Sigmoid colon (tissue), 6 donors: ENCODE measurements at regions not wholly inside any gene's neighbourhood (a gene's known extent, or its start where the extent isn't known, plus 50 kb on each side); places are given as distances from the start of the nearest gene placed in this dataset.

ENCODE experiments used
- DNase-seq: peaks from one replicate; pipeline ENCODE4 v3.0.0-alpha.2; 2019
- H3K27ac ChIP-seq, 4 donors: fragments of 200-600 bp; sonication (generic); one replicate each; pipeline ENCODE4 v1.5.1; 2016 to 2019; ENCODE audit warnings: mild to moderate bottlenecking in 1 of 4
- H3K27me3 ChIP-seq, 3 donors: fragments of 200-600 bp; sonication (generic); one replicate each; pipeline ENCODE4 v1.5.1; 2019; ENCODE audit warnings: mild to moderate bottlenecking in 1 of 3
- H3K36me3 ChIP-seq, 4 donors: fragments of 200-600 bp; sonication (generic); one replicate each; pipeline ENCODE4 v1.5.1; 2016 to 2019
- H3K4me1 ChIP-seq, 4 donors: fragments of 200-600 bp; sonication (generic); one replicate each; pipeline ENCODE4 v1.5.1; 2017 to 2019
- H3K4me3 ChIP-seq, 4 donors: fragments of 200-600 bp; sonication (generic); one replicate each; pipeline ENCODE4 v1.5.1; 2017 to 2019; ENCODE audit warnings: mild to moderate bottlenecking in 2 of 4, moderate library complexity in 1 of 4
- H3K9me3 ChIP-seq, 4 donors: fragments of 200-600 bp in 3 of 4; sonication (generic) in 3 of 4; one replicate each; pipeline versions ENCODE4 v1.5.1 to v1.6.1; 2013 to 2019
- CTCF ChIP-seq, 4 experiments: fragments of 450-650 bp in 3 of 4; fragments of 200-600 bp in 1 of 4; IDR thresholded peaks; one replicate each; pipeline ENCODE4 v1.5.1; 2016 to 2019; ENCODE audit warnings: antibody characterized with exemption in 4 of 4, mild to moderate bottlenecking in 3 of 4, moderate library complexity in 2 of 4
- EP300 ChIP-seq, 4 donors: sonication (generic); formaldehyde crosslinking; IDR thresholded peaks; one replicate each; pipeline ENCODE4 v1.6.1; 2017; ENCODE audit warnings: antibody characterized with exemption in 4 of 4
- POLR2A ChIP-seq, 2 donors: fragments of 450-650 bp; IDR thresholded peaks; one replicate each; pipeline ENCODE4 v1.6.1; 2016; ENCODE audit warnings: antibody characterized with exemption in 2 of 2, mild to moderate bottlenecking in 2 of 2, moderate library complexity in 2 of 2
- POLR2AphosphoS5 ChIP-seq, 4 donors: sonication (generic); formaldehyde crosslinking; IDR thresholded peaks; one replicate each; pipeline ENCODE4 v1.6.1; 2017; ENCODE audit warnings: antibody characterized with exemption in 4 of 4
- WGBS, 2 donors: extraction: QIAGEN DNeasy Blood & Tissue Kit; methylation state at CpG; one replicate each; pipeline ENCODE4 v1.1.7; 2013; 5-methylcytosine and 5-hydroxymethylcytosine counted together
- intact Hi-C: fragments of 100-400 bp; cut with DNase I; formaldehyde crosslinking; loops from one replicate; pipeline ENCODE4 v1.15.1; 2023
- donor health status: healthy with polysubstance abuse.
- donor health status: healthy.

GRCh38 chr17:15095935-15096334, 169.2 kb downstream of the PMP22 start:
- Histone ChIP-seq H3K36me3 (no peaks in the 10 kb centered on the region), H3K4me3 (no peak overlapping the region), H3K9me3 (no peaks in the 10 kb centered on the region), H3K4me1 (no peaks in the 10 kb centered on the region), H3K27ac (no peak overlapping the region), H3K27me3 (peaks cover 0 to 4% (median 0%) of the 10 kb centered on the region in 3 donors)
- WGBS, 2 donors = 84 to 94% methylated on average over 2 of the region's 2 CpGs
- no peak for TF ChIP-seq POLR2A (IDR thresholded peaks at IDR 0.05)
- TF ChIP-seq EP300 (IDR thresholded peaks at IDR 0.05) = no peak
- TF ChIP-seq CTCF (IDR thresholded peaks at IDR 0.05) = no peak
- no peak for TF ChIP-seq POLR2AphosphoS5 (IDR thresholded peaks at IDR 0.05)
- no peak for DNase-seq
- intact Hi-C loops = no loop called here

GRCh38 chr17:15092762-15093161, 172.4 kb downstream of the PMP22 start:
- Histone ChIP-seq H3K4me3 (no peak overlapping the region), H3K9me3 (no peaks in the 10 kb centered on the region), H3K27me3 (peaks cover 0 to 7% (median 0%) of the 10 kb centered on the region in 3 donors), H3K36me3 (no peaks in the 10 kb centered on the region), H3K27ac (no peak overlapping the region), H3K4me1 (no peaks in the 10 kb centered on the region)
- DNase-seq = no peak
- TF ChIP-seq EP300 (IDR thresholded peaks at IDR 0.05) (no peak), POLR2AphosphoS5 (IDR thresholded peaks at IDR 0.05) (no peak), CTCF (IDR thresholded peaks at IDR 0.05) (no peak)
- WGBS, 2 donors = 66 to 81% methylated on average over 7 of the region's 7 CpGs
- intact Hi-C loops = no loop called here

- WGBS, 2 donors = 80 to 86% methylated on average over 2 of the region's 2 CpGs
- intact Hi-C loops = no loop called here
Observed at GRCh38 chr17:15092261-15092660, 172.9 kb downstream of the PMP22 start.

GRCh38 chr17:15091825-15092224, 173.3 kb downstream of the PMP22 start:
- no peaks in the 10 kb centered on the region for H3K36me3 ChIP-seq
- no peaks in the 10 kb centered on the region for H3K4me1 ChIP-seq
- H3K27ac ChIP-seq = no peak overlapping the region
- TF ChIP-seq CTCF (IDR thresholded peaks at IDR 0.05) (no peak), POLR2A (IDR thresholded peaks at IDR 0.05) (no peak), EP300 (IDR thresholded peaks at IDR 0.05) (no peak), POLR2AphosphoS5 (IDR thresholded peaks at IDR 0.05) (no peak)
- no peak for DNase-seq
- 76 to 85% methylated on average over 2 of the region's 2 CpGs for WGBS, 2 donors
- no peak overlapping the region for H3K4me3 ChIP-seq
- H3K27me3 ChIP-seq = peaks cover 0 to 11% (median 0%) of the 10 kb centered on the region in 3 donors
- no peaks in the 10 kb centered on the region for H3K9me3 ChIP-seq
- intact Hi-C loops = no loop called here

More at GRCh38 chr17:15092261-15092660, 172.9 kb downstream of the PMP22 start:
- Histone ChIP-seq H3K4me1 (no peaks in the 10 kb centered on the region), H3K4me3 (no peak overlapping the region), H3K36me3 (no peaks in the 10 kb centered on the region), H3K27me3 (peaks cover 0 to 11% (median 0%) of the 10 kb centered on the region in 3 donors), H3K9me3 (no peaks in the 10 kb centered on the region), H3K27ac (no peak overlapping the region)
- TF ChIP-seq POLR2A (IDR thresholded peaks at IDR 0.05) (no peak), POLR2AphosphoS5 (IDR thresholded peaks at IDR 0.05) (no peak), CTCF (IDR thresholded peaks at IDR 0.05) (no peak), EP300 (IDR thresholded peaks at IDR 0.05) (no peak)
- no peak for DNase-seq

GRCh38 chr17:15090533-15090932, 174.6 kb downstream of the PMP22 start:
- no peaks in the 10 kb centered on the region for H3K9me3 ChIP-seq
- peaks cover 0 to 14% (median 0%) of the 10 kb centered on the region in 3 donors for H3K27me3 ChIP-seq
- WGBS, 2 donors = 86 to 93% methylated on average over 8 of the region's 8 CpGs
- H3K36me3 ChIP-seq = no peaks in the 10 kb centered on the region
- DNase-seq = no peak
- intact Hi-C loops = no loop called here
- H3K4me3 ChIP-seq = no peak overlapping the region
- no peak overlapping the region for H3K27ac ChIP-seq
- TF ChIP-seq CTCF (IDR thresholded peaks at IDR 0.05) (no peak), EP300 (IDR thresholded peaks at IDR 0.05) (no peak), POLR2AphosphoS5 (IDR thresholded peaks at IDR 0.05) (no peak), POLR2A (IDR thresholded peaks at IDR 0.05) (no peak)
- H3K4me1 ChIP-seq = no peaks in the 10 kb centered on the region
